Upper lobe of left lung (tissue), 4 donors: ENCODE measurements at regions not wholly inside any gene's neighbourhood (a gene's known extent, or its start where the extent isn't known, plus 50 kb on each side); places are given as distances from the start of the nearest gene placed in this dataset.

ENCODE experiments used
- CTCF ChIP-seq, 6 experiments: fragments of 450-650 bp in 4 of 6; fragments of 200-600 bp in 2 of 6; sonication (generic) in 2 of 6; IDR thresholded peaks; one replicate each; pipeline ENCODE4 v1.5.1; 2016 to 2019; ENCODE audit warnings: antibody characterized with exemption in 6 of 6
- POLR2A ChIP-seq, 4 donors: fragments of 450-650 bp; IDR thresholded peaks; one replicate each; pipeline ENCODE4 v1.5.1; 2016 to 2017; ENCODE audit warnings: antibody characterized with exemption in 4 of 4, mild to moderate bottlenecking in 2 of 4
- POLR2AphosphoS5 ChIP-seq, 2 donors: sonication (generic); formaldehyde crosslinking; IDR thresholded peaks; one replicate each; pipeline ENCODE4 v1.5.1; 2017; ENCODE audit warnings: antibody characterized with exemption in 2 of 2

- no peak for TF ChIP-seq POLR2AphosphoS5 (IDR thresholded peaks at IDR 0.05)
- no peak for TF ChIP-seq POLR2A (IDR thresholded peaks at IDR 0.05)
- TF ChIP-seq CTCF (IDR thresholded peaks at IDR 0.05), result no peak
These were observed 263.2 kb downstream of the MEIS1 start for GRCh38 chr2:66698091-66698490.
